CD4-positive, alpha-beta T cell (primary cell): ENCODE measurements at regions not wholly inside any gene's neighbourhood (a gene's known extent, or its start where the extent isn't known, plus 50 kb on each side); places are given as distances from the start of the nearest gene placed in this dataset.
A peak's percentile ranks its signal among the peaks of the same experiment; 100 is the strongest.

ENCODE experiments used
- ATAC-seq: fragments of 200-7000 bp; cut with Tn5 transposase; one replicate; pipeline ENCODE4 v1.10.0; 2022; ENCODE audit warnings: mild to moderate bottlenecking; ENCODE audit not compliant: poor library complexity
- CTCF ChIA-PET: fragments of 350-600 bp; sonication (Branson Sonifier 250); formaldehyde crosslinking; loops from one replicate; lab custom pipeline; 2021; ENCODE audit warnings: antibody characterized with exemption, inconsistent platforms; lab: Charles Lee
- POLR2A ChIA-PET: fragments of 350-600 bp; sonication (Branson Sonifier 250); formaldehyde crosslinking; loops from one replicate; lab custom pipeline; 2021; ENCODE audit warnings: antibody characterized with exemption, inconsistent platforms; lab: Charles Lee
- DNase-seq, 14 experiments: peaks; one replicate each; pipeline ENCODE4 v3.0.0-alpha.2; 2013 to 2020; ENCODE audit warnings: mixed read lengths in 2 of 14
- H3K27ac ChIP-seq, 2 donors: one replicate each; pipeline versions ENCODE4 v1.5.1 to v1.7.0; 2013; ENCODE audit warnings: low read length in 2 of 2, low read depth in 1 of 2, mild to moderate bottlenecking in 1 of 2
- H3K27me3 ChIP-seq, 2 experiments: 1 replicate in 1 of 2; 2 replicates in 1 of 2; pipeline versions ENCODE4 v1.6.1 to v1.7.0; 2013; ENCODE audit warnings: low read length in 2 of 2, control low read depth in 1 of 2, mild to moderate bottlenecking in 1 of 2, moderate library complexity in 1 of 2; ENCODE audit not compliant: insufficient read depth in 2 of 2, control insufficient read depth in 1 of 2
- H3K36me3 ChIP-seq: one replicate; pipeline ENCODE4 v1.6.1; 2013; ENCODE audit warnings: low read length, control low read depth; ENCODE audit not compliant: insufficient read depth
- H3K4me1 ChIP-seq: one replicate; pipeline ENCODE4 v1.6.1; 2013; ENCODE audit warnings: low read length, control low read depth; ENCODE audit not compliant: insufficient read depth
- H3K4me3 ChIP-seq: one replicate; pipeline ENCODE4 v1.5.1; 2013; ENCODE audit warnings: mild to moderate bottlenecking, low read length, moderate library complexity
- H3K9me3 ChIP-seq, 2 experiments: 1 replicate in 1 of 2; 2 replicates in 1 of 2; pipeline versions ENCODE4 v1.6.1 to v1.7.0; 2013; ENCODE audit warnings: low read length in 2 of 2, mild to moderate bottlenecking in 2 of 2, control low read depth in 1 of 2, moderate library complexity in 1 of 2; ENCODE audit not compliant: control insufficient read depth in 1 of 2, insufficient read depth in 1 of 2
- H3K27ac Mint-ChIP-seq: one replicate; pipeline ENCODE4 v1.8.0; 2020; ENCODE audit warnings: mixed read lengths
- H3K27me3 Mint-ChIP-seq: one replicate; pipeline ENCODE4 v1.8.0; 2021; ENCODE audit warnings: mixed read lengths
- H3K36me3 Mint-ChIP-seq: one replicate; pipeline ENCODE4 v1.8.0; 2021; ENCODE audit warnings: low read depth, mixed read lengths
- H3K4me1 Mint-ChIP-seq: one replicate; pipeline ENCODE4 v1.8.0; 2021; ENCODE audit warnings: low read depth, mixed read lengths
- H3K4me3 Mint-ChIP-seq: one replicate; pipeline ENCODE4 v1.8.0; 2020; ENCODE audit warnings: mild to moderate bottlenecking, mixed read lengths
- H3K9me3 Mint-ChIP-seq: one replicate; pipeline ENCODE4 v1.8.0; 2020; ENCODE audit warnings: mixed read lengths
- intact Hi-C, 2 experiments: fragments of 100-400 bp; cut with DNase I in 1 of 2; cut with micrococcal nuclease in 1 of 2; formaldehyde crosslinking; loops; one replicate each; pipeline versions ENCODE4 v1.15.1 to v1.9.0; 2023 to 2025; cut with DNase I, micrococcal nuclease
- TF ChIP-seq, protein P1 (sequence below): fragments of 200-600 bp; IDR thresholded peaks from one replicate; pipeline ENCODE4 v1.8.0; 2022; ENCODE audit warnings: antibody characterized with exemption, mild to moderate bottlenecking

DNA sequence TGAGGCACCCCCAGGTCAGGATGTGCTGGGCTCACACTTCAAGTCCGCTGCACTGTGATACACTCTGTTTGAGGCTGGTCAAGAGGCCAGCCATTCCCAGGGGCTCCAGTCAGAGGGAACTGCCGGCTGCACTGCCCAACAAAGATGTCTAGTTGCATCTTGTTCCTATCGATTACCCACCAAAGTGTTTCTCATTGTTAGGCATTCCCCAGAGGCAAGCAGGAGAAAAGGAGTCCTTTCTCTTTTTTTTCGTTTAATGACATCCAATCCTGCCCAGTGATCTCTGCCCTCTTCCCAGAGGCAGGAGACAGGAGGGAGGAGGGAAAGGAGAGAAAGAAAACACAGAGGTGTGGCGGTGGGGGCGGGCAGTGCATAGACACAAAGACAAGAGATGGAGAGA is 150.4 kb downstream of the OMA1 start:
- Mint-ChIP-seq H3K27ac (no peak overlapping the region), H3K27me3 (no peaks in the 10 kb centered on the region), H3K36me3 (no peaks in the 10 kb centered on the region), H3K4me3 (no peak overlapping the region), H3K4me1 (no peaks in the 10 kb centered on the region), H3K9me3 (no peaks in the 10 kb centered on the region)
- Histone ChIP-seq H3K27ac (no peak overlapping the region), H3K9me3 (no peaks in the 10 kb centered on the region), H3K27me3 (no peaks in the 10 kb centered on the region), H3K36me3 (no peaks in the 10 kb centered on the region), H3K4me3 (no peak overlapping the region), H3K4me1 (peaks cover 9% of the 10 kb centered on the region)
- ATAC-seq, result no peak
- no peak for DNase-seq
- ChIA-PET CTCF (no interaction called here), POLR2A (no interaction called here)
- TF ChIP-seq, protein P1, sequence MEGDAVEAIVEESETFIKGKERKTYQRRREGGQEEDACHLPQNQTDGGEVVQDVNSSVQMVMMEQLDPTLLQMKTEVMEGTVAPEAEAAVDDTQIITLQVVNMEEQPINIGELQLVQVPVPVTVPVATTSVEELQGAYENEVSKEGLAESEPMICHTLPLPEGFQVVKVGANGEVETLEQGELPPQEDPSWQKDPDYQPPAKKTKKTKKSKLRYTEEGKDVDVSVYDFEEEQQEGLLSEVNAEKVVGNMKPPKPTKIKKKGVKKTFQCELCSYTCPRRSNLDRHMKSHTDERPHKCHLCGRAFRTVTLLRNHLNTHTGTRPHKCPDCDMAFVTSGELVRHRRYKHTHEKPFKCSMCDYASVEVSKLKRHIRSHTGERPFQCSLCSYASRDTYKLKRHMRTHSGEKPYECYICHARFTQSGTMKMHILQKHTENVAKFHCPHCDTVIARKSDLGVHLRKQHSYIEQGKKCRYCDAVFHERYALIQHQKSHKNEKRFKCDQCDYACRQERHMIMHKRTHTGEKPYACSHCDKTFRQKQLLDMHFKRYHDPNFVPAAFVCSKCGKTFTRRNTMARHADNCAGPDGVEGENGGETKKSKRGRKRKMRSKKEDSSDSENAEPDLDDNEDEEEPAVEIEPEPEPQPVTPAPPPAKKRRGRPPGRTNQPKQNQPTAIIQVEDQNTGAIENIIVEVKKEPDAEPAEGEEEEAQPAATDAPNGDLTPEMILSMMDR, result no peak
- intact Hi-C loops, result no loop called here

DNA sequence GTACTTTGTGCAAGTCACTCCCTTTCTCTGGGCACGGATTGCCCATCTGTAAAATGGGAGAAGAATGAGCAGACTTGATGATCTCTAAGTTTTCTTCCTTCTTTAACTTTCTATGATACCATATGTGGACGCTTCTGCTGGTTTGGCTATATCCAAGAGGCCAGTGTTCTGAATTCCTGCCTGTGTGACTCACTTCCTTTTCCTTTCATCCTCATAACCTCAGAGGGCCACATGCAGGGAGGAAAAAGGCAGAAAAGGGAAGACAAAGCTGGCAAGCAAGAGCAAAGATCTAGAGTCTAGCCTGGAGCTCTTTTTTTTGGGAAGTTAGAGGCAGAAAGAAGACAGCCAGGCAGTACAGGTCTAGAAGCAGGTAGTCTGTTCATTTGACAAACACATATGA is 151.2 kb downstream of the OMA1 start:
- ChIA-PET CTCF (no interaction called here), POLR2A (no interaction called here)
- Mint-ChIP-seq H3K4me1 (no peaks in the 10 kb centered on the region), H3K27me3 (no peaks in the 10 kb centered on the region), H3K9me3 (no peaks in the 10 kb centered on the region), H3K36me3 (no peaks in the 10 kb centered on the region), H3K27ac (no peak overlapping the region), H3K4me3 (no peak overlapping the region)
- Histone ChIP-seq H3K36me3 (no peaks in the 10 kb centered on the region), H3K9me3 (no peaks in the 10 kb centered on the region), H3K4me3 (no peak overlapping the region), H3K4me1 (peaks cover 9% of the 10 kb centered on the region), H3K27me3 (no peaks in the 10 kb centered on the region), H3K27ac (no peak overlapping the region)
- DNase-seq, result no peak
- ATAC-seq, result no peak
- TF ChIP-seq, protein P1, result no peak
- intact Hi-C loops, result no loop called here

DNA sequence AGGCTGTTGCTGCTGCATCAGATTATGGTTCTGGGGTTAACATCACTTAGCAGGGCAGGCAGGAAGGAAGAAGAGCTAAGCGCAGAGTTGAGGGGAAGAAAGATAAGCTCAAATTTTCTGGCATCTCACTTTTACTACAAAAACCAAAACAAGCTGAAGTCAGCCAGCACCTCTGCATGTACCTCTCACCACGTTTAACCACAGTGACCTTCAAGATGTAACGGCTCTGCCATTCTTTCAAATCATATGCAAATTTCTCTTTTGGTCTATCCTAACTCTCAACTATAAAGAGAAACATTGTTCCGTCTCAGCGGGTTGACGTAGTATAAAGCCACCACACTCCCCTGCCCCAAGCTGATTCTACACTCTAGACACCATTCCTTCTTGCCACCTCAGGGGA is 154.4 kb downstream of the OMA1 start:
- H3K27ac Mint-ChIP-seq, result no peak overlapping the region
- TF ChIP-seq, protein P1, result no peak
- H3K27me3 Mint-ChIP-seq, result no peaks in the 10 kb centered on the region
- H3K27me3 ChIP-seq, result no peaks in the 10 kb centered on the region
- H3K4me3 Mint-ChIP-seq, result no peak overlapping the region
- CTCF ChIA-PET, result no interaction called here
- no peaks in the 10 kb centered on the region for H3K9me3 Mint-ChIP-seq
- H3K9me3 ChIP-seq, result no peaks in the 10 kb centered on the region
- H3K36me3 ChIP-seq, result no peaks in the 10 kb centered on the region
- H3K4me1 ChIP-seq, result peaks cover 9% of the 10 kb centered on the region
- no peaks in the 10 kb centered on the region for H3K4me1 Mint-ChIP-seq
- peak in 3 of 14 experiments; percentile 11 to 44 (median 27) for DNase-seq
- no peak overlapping the region for H3K27ac ChIP-seq
- POLR2A ChIA-PET, result no interaction called here
- peak; percentile 66 for ATAC-seq
- intact Hi-C loops, result no loop called here
- no peaks in the 10 kb centered on the region for H3K36me3 Mint-ChIP-seq
- H3K4me3 ChIP-seq, result no peak overlapping the region
